Heart left ventricle (tissue), 16 donors: ENCODE measurements at regions not wholly inside any gene's neighbourhood (a gene's known extent, or its start where the extent isn't known, plus 50 kb on each side); places are given as distances from the start of the nearest gene placed in this dataset.

Experiments
- ATAC-seq, 4 donors: fragments of 200-7000 bp; cut with Tn5 transposase; one replicate each; pipeline ENCODE4 v1.9.1; 2020 to 2022; ENCODE audit warnings: moderate library complexity in 4 of 4, mild to moderate bottlenecking in 3 of 4, moderate number of reproducible peaks in 1 of 4
- DNase-seq, 5 donors: peaks; one replicate each; pipeline ENCODE4 v3.0.0-alpha.2; 2020
- H3K27ac ChIP-seq, 12 donors: fragments of 200-600 bp; sonication (generic) in 4 of 12; one replicate each; pipeline versions ENCODE4 v1.5.0 to v1.8.0; 2016 to 2022; ENCODE audit warnings: mild to moderate bottlenecking in 2 of 12
- H3K27me3 ChIP-seq, 9 donors: fragments of 200-600 bp; sonication (generic) in 2 of 9; one replicate each; pipeline versions ENCODE4 v1.5.1 to v1.8.0; 2016 to 2022; ENCODE audit warnings: mild to moderate bottlenecking in 3 of 9
- H3K36me3 ChIP-seq, 9 donors: fragments of 200-600 bp; sonication (generic) in 2 of 9; one replicate each; pipeline versions ENCODE4 v1.5.0 to v1.8.0; 2018 to 2022; ENCODE audit warnings: mild to moderate bottlenecking in 2 of 9
- H3K4me1 ChIP-seq, 12 donors: fragments of 200-600 bp; sonication (generic) in 4 of 12; one replicate each; pipeline versions ENCODE4 v1.5.0 to v1.8.0; 2016 to 2022; ENCODE audit warnings: mild to moderate bottlenecking in 3 of 12
- H3K4me3 ChIP-seq, 12 donors: fragments of 200-600 bp; sonication (generic) in 4 of 12; one replicate each; pipeline versions ENCODE4 v1.5.0 to v1.8.0; 2017 to 2022; ENCODE audit warnings: mild to moderate bottlenecking in 9 of 12, moderate library complexity in 4 of 12
- H3K9me3 ChIP-seq, 12 donors: fragments of 200-600 bp; sonication (generic) in 4 of 12; one replicate each; pipeline versions ENCODE4 v1.5.0 to v1.8.0; 2016 to 2022; ENCODE audit warnings: mild to moderate bottlenecking in 1 of 12
- CTCF ChIP-seq, 12 donors: fragments of 200-600 bp; sonication (generic) in 4 of 12; IDR thresholded peaks; one replicate each; pipeline versions ENCODE4 v1.5.0 to v1.8.0; 2018 to 2022; ENCODE audit warnings: antibody characterized with exemption in 12 of 12, mild to moderate bottlenecking in 5 of 12
- POLR2A ChIP-seq, 2 donors: fragments of 450-650 bp; IDR thresholded peaks; one replicate each; pipeline ENCODE4 v1.6.1; 2017; ENCODE audit warnings: antibody characterized with exemption in 2 of 2, mild to moderate bottlenecking in 2 of 2, moderate library complexity in 2 of 2
- WGBS, 4 donors: extraction: QIAGEN DNeasy Blood & Tissue Kit in 2 of 4; methylation state at CpG; one replicate each; pipeline versions ENCODE4 v1.1.5 to v1.1.7; 2013 to 2018; 5-methylcytosine and 5-hydroxymethylcytosine counted together
- intact Hi-C, 10 donors: fragments of 100-400 bp; cut with DNase I; formaldehyde crosslinking; loops; one replicate each; pipeline versions ENCODE4 v1.11.1 to v1.14.2; 2022
- donor health status: ischemic (EF 13 %, LVEDD 7.1; RV severe dilation, severe dysfunction).
- donor health status: healthy with polysubstance abuse.
- donor health status: DM: no; HTN: yes; CAD: no.
- donor health status: DM: no; HTN: no; CAD: no.
- donor health status: ischemic (EF 25% LVEDD 6.9; RV normal size, moderate dysfunction).
- donor health status: ischemic (EF 25% LVEDD 5.7; RV mildly dilated, moderate dysfunction).
- donor health status: healthy.
- donor health status: DM: yes; HTN: yes; CAD: no.
- donor health status: ischemic (EF 35%, LVEDD 5.7; RV mildly dilated, moderate dysfunction).
- donor health status: nonischemic (EF 11% LVEDD 7.7; RV severe dilation, severe dysfunction).
- donor health status: DM: yes; HTN: yes; CAD: no.
- donor health status: PGD.
- donor health status: ischemic (EF 29% LVEDD 5.4; RV normal size, mild dysfunction).
- donor health status: nonischemic (EF 23%, LVEDD 6.1; RV moderate dilation, normal function).

GRCh38 chr3:55327131-55327920, 159.8 kb downstream of the WNT5A start:
- ATAC-seq (no peak), DNase-seq (no peak)
- Histone ChIP-seq H3K9me3 (no peaks in the 10 kb centered on the region), H3K36me3 (no peaks in the 10 kb centered on the region), H3K27me3 (no peaks in the 10 kb centered on the region), H3K4me3 (no peak overlapping the region), H3K4me1 (no peaks in the 10 kb centered on the region), H3K27ac (no peak overlapping the region)
- TF ChIP-seq POLR2A (IDR thresholded peaks at IDR 0.05) (no peak), CTCF (IDR thresholded peaks at IDR 0.05) (no peak)
- WGBS, 4 donors, result 77 to 87% (median 85%) methylated on average over 2 of the region's 2 CpGs
- intact Hi-C loops, result no loop called here

- Histone ChIP-seq H3K9me3 (no peaks in the 10 kb centered on the region), H3K27me3 (no peaks in the 10 kb centered on the region), H3K27ac (no peak overlapping the region), H3K4me1 (no peaks in the 10 kb centered on the region), H3K4me3 (no peak overlapping the region), H3K36me3 (no peaks in the 10 kb centered on the region)
- TF ChIP-seq CTCF (IDR thresholded peaks at IDR 0.05) (no peak), POLR2A (IDR thresholded peaks at IDR 0.05) (no peak)
- ATAC-seq (peak in 1 of 4 donors; percentile 22), DNase-seq (no peak)
- intact Hi-C loops, result no loop called here
- 64 to 77% (median 73%) methylated on average over 6 to 7 of the region's 7 CpGs for WGBS, 4 donors
These were observed 164.5 kb downstream of the WNT5A start for GRCh38 chr3:55322638-55323037.

GRCh38 chr3:55320928-55321327, 166.2 kb downstream of the WNT5A start:
- Histone ChIP-seq H3K4me1 (no peaks in the 10 kb centered on the region), H3K4me3 (no peak overlapping the region), H3K9me3 (no peaks in the 10 kb centered on the region), H3K27ac (no peak overlapping the region), H3K27me3 (no peaks in the 10 kb centered on the region), H3K36me3 (no peaks in the 10 kb centered on the region)
- DNase-seq (no peak), ATAC-seq (no peak)
- no peak for TF ChIP-seq CTCF (IDR thresholded peaks at IDR 0.05)
- no peak for TF ChIP-seq POLR2A (IDR thresholded peaks at IDR 0.05)
- intact Hi-C loops, result no loop called here
- WGBS, 4 donors, result 44 to 74% (median 59%) methylated on average over 1 of the region's 1 CpG

GRCh38 chr3:55315396-55315795, 171.7 kb downstream of the WNT5A start:
- H3K9me3 ChIP-seq, result peaks cover 0 to 2% (median 0%) of the 10 kb centered on the region in 12 donors
- H3K4me1 ChIP-seq, result no peaks in the 10 kb centered on the region
- intact Hi-C loops, result no loop called here
- H3K27me3 ChIP-seq, result no peaks in the 10 kb centered on the region
- H3K36me3 ChIP-seq, result no peaks in the 10 kb centered on the region
- WGBS, 4 donors, result 58 to 89% (median 73%) methylated on average over 3 of the region's 3 CpGs
- ATAC-seq (no peak), DNase-seq (no peak)
- H3K27ac ChIP-seq, result no peak overlapping the region
- H3K4me3 ChIP-seq, result no peak overlapping the region
- TF ChIP-seq CTCF (IDR thresholded peaks at IDR 0.05) (no peak), POLR2A (IDR thresholded peaks at IDR 0.05) (no peak)
